Endothelial cell of umbilical vein (primary cell): ENCODE measurements at regions not wholly inside any gene's neighbourhood (a gene's known extent, or its start where the extent isn't known, plus 50 kb on each side); places are given as distances from the start of the nearest gene placed in this dataset.

Source experiments
- BruUV-seq: library from RNA; stranded (reverse); fragments of 400-500 nt; replicated peaks from 2 replicates; lab custom pipeline; 2021; lab: Mats Ljungman, UMichigan
- CTCF ChIA-PET: fragments of 300-600, 350-600 bp; sonication (Branson Sonifier 250); formaldehyde crosslinking; loops from one replicate; lab custom pipeline; 2021; ENCODE audit warnings: antibody characterized with exemption, inconsistent platforms; lab: Charles Lee
- POLR2A ChIA-PET: fragments of 300-600, 350-600 bp; sonication (Branson Sonifier 250); formaldehyde crosslinking; loops from one replicate; lab custom pipeline; 2021; ENCODE audit warnings: antibody characterized with exemption, inconsistent platforms; lab: Charles Lee
- DNase-seq: peaks from one replicate; pipeline ENCODE4 v3.0.0-alpha.2; 2011; ENCODE audit warnings: low read depth, low spot score
- FAIRE-seq: peaks from 2 replicates; lab custom pipeline; 2011; peaks lifted over from hg19 to GRCh38; lab: Jason Lieb, UNC
- H2AFZ ChIP-seq: 2 replicates; pipeline ENCODE4 v1.6.0; 2012; ENCODE audit warnings: low read depth, low read length, control low read depth, inconsistent platforms
- H3K27ac ChIP-seq: 2 replicates; pipeline ENCODE4 v1.5.1; 2011; ENCODE audit warnings: low read depth, mild to moderate bottlenecking, control low read depth, low read length, moderate library complexity; ENCODE audit not compliant: insufficient read depth
- H3K27me3 ChIP-seq, 2 experiments: 2 replicates each; pipeline versions ENCODE4 v1.6.0 to v1.6.1; 2011; ENCODE audit warnings: low read length in 2 of 2, mixed read lengths in 1 of 2; ENCODE audit not compliant: control insufficient read depth in 2 of 2, insufficient read depth in 2 of 2
- H3K36me3 ChIP-seq, 2 experiments: 2 replicates in 1 of 2; 3 replicates in 1 of 2; pipeline ENCODE4 v1.5.1; 2011; ENCODE audit warnings: low read length in 2 of 2, mild to moderate bottlenecking in 1 of 2, moderate library complexity in 1 of 2; ENCODE audit not compliant: control insufficient read depth in 2 of 2, insufficient read depth in 2 of 2; ENCODE audit errors: extremely low read depth in 1 of 2
- H3K4me1 ChIP-seq: 3 replicates; pipeline ENCODE4 v1.5.1; 2011; ENCODE audit warnings: mild to moderate bottlenecking, low read length; ENCODE audit not compliant: control insufficient read depth, insufficient read depth; ENCODE audit errors: extremely low read depth
- H3K4me2 ChIP-seq: 2 replicates; pipeline ENCODE4 v1.6.1; 2011; ENCODE audit warnings: low read length, control low read depth, mixed read lengths; ENCODE audit not compliant: insufficient read depth
- H3K4me3 ChIP-seq, 3 experiments: fragments of 200-600 bp in 1 of 3; sonication (generic), shearing (Covaris generic) in 1 of 3; replicated peaks in 1 of 3; 2 replicates each; pipeline ENCODE4 v1.5.1; 2011 to 2016; ENCODE audit warnings: control low read depth in 3 of 3, low read length in 3 of 3, mild to moderate bottlenecking in 2 of 3, inconsistent platforms in 1 of 3, low read depth in 1 of 3, moderate library complexity in 1 of 3; ENCODE audit not compliant: insufficient read depth in 1 of 3
- H3K79me2 ChIP-seq: 2 replicates; pipeline ENCODE4 v1.6.0; 2012; ENCODE audit warnings: low read length, inconsistent platforms; ENCODE audit not compliant: control insufficient read depth, insufficient read depth
- H3K9ac ChIP-seq: replicated peaks from 2 replicates; pipeline ENCODE3; 2011; ENCODE audit warnings: low read length, control low read depth; ENCODE audit not compliant: insufficient read depth; ENCODE audit errors: extremely low read depth
- H3K9me1 ChIP-seq: replicated peaks from 3 replicates; pipeline ENCODE4 v1.6.0; 2011; ENCODE audit warnings: mild to moderate bottlenecking, low read length; ENCODE audit not compliant: control insufficient read depth, insufficient read depth; ENCODE audit errors: extremely low read depth
- H3K9me3 ChIP-seq: replicated peaks from 2 replicates; pipeline ENCODE4 v1.5.1; 2012; ENCODE audit warnings: low read length, inconsistent platforms; ENCODE audit not compliant: control insufficient read depth, insufficient read depth
- H4K20me1 ChIP-seq: replicated peaks from 2 replicates; pipeline ENCODE3; 2011; ENCODE audit warnings: mild to moderate bottlenecking, low read length; ENCODE audit not compliant: control insufficient read depth, insufficient read depth; ENCODE audit errors: extremely low read depth
- CTCF ChIP-seq, 2 donors: IDR thresholded peaks; 1 replicate in 1 of 2; 2 replicates in 1 of 2; pipeline ENCODE4 v1.5.1; 2011; ENCODE audit warnings: low read length in 2 of 2, mild to moderate bottlenecking in 2 of 2, moderate library complexity in 2 of 2, control low read depth in 1 of 2, inconsistent platforms in 1 of 2, low read depth in 1 of 2; ENCODE audit not compliant: insufficient read depth in 1 of 2; ENCODE audit errors: extremely low read depth in 1 of 2
- EZH2 ChIP-seq: IDR thresholded peaks from 2 replicates; pipeline ENCODE4 v1.6.1; 2012; ENCODE audit warnings: borderline replicate concordance, low read depth, mild to moderate bottlenecking, moderate library complexity, low read length, inconsistent platforms; ENCODE audit not compliant: severe bottlenecking
- FOS ChIP-seq: IDR thresholded peaks from 2 replicates; pipeline ENCODE4 v1.6.1; 2011; ENCODE audit warnings: mild to moderate bottlenecking, low read length, moderate library complexity, borderline replicate concordance; ENCODE audit not compliant: insufficient read depth
- GATA2 ChIP-seq: IDR thresholded peaks from 2 replicates; pipeline ENCODE4 v1.7.0; 2011; ENCODE audit warnings: low read depth, mild to moderate bottlenecking, moderate library complexity, mixed read lengths, low read length; ENCODE audit not compliant: insufficient read length, insufficient read depth
- JUN ChIP-seq: IDR thresholded peaks from 2 replicates; pipeline ENCODE4 v1.6.1; 2011; ENCODE audit warnings: borderline replicate concordance, low read depth; ENCODE audit not compliant: insufficient read length, insufficient read depth
- POLR2AphosphoS5 ChIP-seq: IDR thresholded peaks from 2 replicates; pipeline ENCODE4 v1.6.1; 2012; ENCODE audit warnings: low read depth, mild to moderate bottlenecking, control low read depth, low read length, moderate library complexity; ENCODE audit not compliant: insufficient read depth
- dilution Hi-C: fragments of 300-500 bp; cut with MboI; formaldehyde crosslinking; loops from one replicate; pipeline ENCODE4 v1.15.0; 2019; ENCODE audit warnings: low sequenced_read_pairs; ENCODE audit not compliant: extremely low pct_ligation_motif_present
- intact Hi-C: fragments of 100-400 bp; cut with micrococcal nuclease; formaldehyde crosslinking; loops from one replicate; pipeline ENCODE4 v1.10.0; 2022

- no peaks in the 10 kb centered on the region for H3K9me1 ChIP-seq
- no peaks in the 10 kb centered on the region for H3K9me3 ChIP-seq
- no peak overlapping the region for H3K9ac ChIP-seq
- H3K79me2 ChIP-seq, result no peaks in the 10 kb centered on the region
- no peak for TF ChIP-seq EZH2
- TF ChIP-seq POLR2AphosphoS5, result no peak
- no peak for TF ChIP-seq CTCF (IDR thresholded peaks at IDR 0.05; ENCODE audit: extremely low read depth in 1 of 2, insufficient read depth in 1 of 2, low read depth in 1 of 2, low read length in 2 of 2)
- TF ChIP-seq FOS, result no peak
- DNase-seq, result no peak
- no peak overlapping the region for H3K27ac ChIP-seq
- H3K36me3 ChIP-seq, result no peaks in the 10 kb centered on the region
- no peaks in the 10 kb centered on the region for H4K20me1 ChIP-seq
- no peaks in the 10 kb centered on the region for H3K27me3 ChIP-seq
- dilution Hi-C loops, result no loop called here
- no peak overlapping the region for H2AFZ ChIP-seq
- no peaks in the 10 kb centered on the region for H3K4me1 ChIP-seq
- BruUV-seq, result no TSS peak
- no peak overlapping the region for H3K4me2 ChIP-seq
- ChIA-PET POLR2A (no interaction called here), CTCF (interaction anchor here (0.6 to 3.3 kb wide), 3 partner anchors 24 to 76 kb away, joined by 3 to 16 read pairs (median 3); no protein-coding TSS in a partner anchor)
- FAIRE-seq, result no peak
- intact Hi-C loops, result no loop called here
- no peak overlapping the region for H3K4me3 ChIP-seq
These were observed 187.0 kb upstream of the USP24 start for GRCh38 chr1:55402142-55402541.

GRCh38 chr1:55400508-55400907 is 185.3 kb upstream of the USP24 start:
- Histone ChIP-seq H3K4me3 (no peak overlapping the region), H3K27me3 (no peaks in the 10 kb centered on the region), H2AFZ (no peak overlapping the region), H4K20me1 (no peaks in the 10 kb centered on the region), H3K27ac (no peak overlapping the region), H3K4me1 (no peaks in the 10 kb centered on the region), H3K36me3 (no peaks in the 10 kb centered on the region), H3K9me1 (no peaks in the 10 kb centered on the region), H3K79me2 (no peaks in the 10 kb centered on the region), H3K9ac (no peak overlapping the region), H3K4me2 (no peak overlapping the region), H3K9me3 (no peaks in the 10 kb centered on the region)
- DNase-seq (no peak), FAIRE-seq (no peak)
- TF ChIP-seq GATA2, result no peak
- TF ChIP-seq POLR2AphosphoS5, result no peak
- TF ChIP-seq JUN, result no peak
- dilution Hi-C loops (no loop called here), intact Hi-C loops (no loop called here)
- ChIA-PET CTCF (no interaction called here), POLR2A (no interaction called here)
- no TSS peak for BruUV-seq
